Caco-2 (cell line): ENCODE measurements at regions not wholly inside any gene's neighbourhood (a gene's known extent, or its start where the extent isn't known, plus 50 kb on each side); places are given as distances from the start of the nearest gene placed in this dataset.

Experiments used
- BruUV-seq: library from RNA; stranded (reverse); fragments of 400-500 nt; replicated peaks from 2 replicates; lab custom pipeline; 2021; lab: Mats Ljungman, UMichigan
- CTCF ChIA-PET: fragments of 300-600 bp; sonication (Branson Sonifier 250); formaldehyde crosslinking; loops from one replicate; lab custom pipeline; 2022; ENCODE audit warnings: antibody characterized with exemption; lab: Charles Lee
- POLR2A ChIA-PET: fragments of 300-600 bp; sonication (Branson Sonifier 250); formaldehyde crosslinking; loops from one replicate; lab custom pipeline; 2022; ENCODE audit warnings: antibody characterized with exemption; lab: Charles Lee
- DNase-seq, 2 experiments: peaks; one replicate each; pipeline versions ENCODE4 v3.0.0 to v3.0.0-alpha.2; 2020 to 2022
- H3K27me3 ChIP-seq: replicated peaks from 2 replicates; pipeline ENCODE4 v1.6.0; 2011; ENCODE audit warnings: low read length; ENCODE audit not compliant: control insufficient read depth, insufficient read depth
- H3K36me3 ChIP-seq: 2 replicates; pipeline ENCODE4 v1.5.1; 2011; ENCODE audit warnings: low read length; ENCODE audit not compliant: control insufficient read depth, insufficient read depth
- H3K4me1 ChIP-seq: fragments of 250-450 bp; sonication (Bioruptor Pico); 2 replicates; pipeline ENCODE4 v1.5.1; 2020; ENCODE audit warnings: mild to moderate bottlenecking
- H3K4me3 ChIP-seq: 2 replicates; pipeline ENCODE4 v1.5.1; 2011; ENCODE audit warnings: low read depth, mild to moderate bottlenecking, control low read depth, low read length
- H3K9me3 ChIP-seq: fragments of 250-450 bp; sonication (Bioruptor Pico); 2 replicates; pipeline ENCODE4 v1.5.1; 2020; ENCODE audit warnings: mild to moderate bottlenecking, moderate library complexity
- H3K27ac Mint-ChIP-seq: one replicate; pipeline ENCODE4 v1.8.0; 2022; ENCODE audit warnings: mixed read lengths; ENCODE audit not compliant: unreplicated experiment
- H3K27me3 Mint-ChIP-seq: one replicate; pipeline ENCODE4 v1.8.0; 2022; ENCODE audit warnings: mixed read lengths; ENCODE audit not compliant: insufficient read depth, unreplicated experiment
- H3K36me3 Mint-ChIP-seq: one replicate; pipeline ENCODE4 v1.8.0; 2022; ENCODE audit warnings: mild to moderate bottlenecking, mixed read lengths; ENCODE audit not compliant: insufficient read depth, unreplicated experiment
- H3K4me1 Mint-ChIP-seq: one replicate; pipeline ENCODE4 v1.8.0; 2022; ENCODE audit warnings: low read depth, mixed read lengths; ENCODE audit not compliant: unreplicated experiment
- H3K4me3 Mint-ChIP-seq: one replicate; pipeline ENCODE4 v1.8.0; 2022; ENCODE audit warnings: mild to moderate bottlenecking, moderate library complexity, mixed read lengths; ENCODE audit not compliant: unreplicated experiment
- H3K9me3 Mint-ChIP-seq: one replicate; pipeline ENCODE4 v1.8.0; 2022; ENCODE audit warnings: mixed read lengths; ENCODE audit not compliant: unreplicated experiment
- intact Hi-C: fragments of 100-400 bp; cut with micrococcal nuclease; formaldehyde crosslinking; loops from one replicate; pipeline ENCODE4 v1.10.0; 2022; ENCODE audit not compliant: unreplicated experiment
- TF ChIP-seq, protein P1 (sequence below), 2 experiments: fragments of 200-600 bp in 1 of 2; IDR thresholded peaks; 1 replicate in 1 of 2; 2 replicates in 1 of 2; pipeline versions ENCODE4 v1.5.1 to v1.8.0; 2011 to 2022; ENCODE audit warnings: antibody characterized with exemption in 1 of 2, control low read depth in 1 of 2, inconsistent platforms in 1 of 2, low read depth in 1 of 2, low read length in 1 of 2, mild to moderate bottlenecking in 1 of 2, moderate library complexity in 1 of 2; ENCODE audit not compliant: insufficient read depth in 1 of 2, severe bottlenecking in 1 of 2, unreplicated experiment in 1 of 2

DNA sequence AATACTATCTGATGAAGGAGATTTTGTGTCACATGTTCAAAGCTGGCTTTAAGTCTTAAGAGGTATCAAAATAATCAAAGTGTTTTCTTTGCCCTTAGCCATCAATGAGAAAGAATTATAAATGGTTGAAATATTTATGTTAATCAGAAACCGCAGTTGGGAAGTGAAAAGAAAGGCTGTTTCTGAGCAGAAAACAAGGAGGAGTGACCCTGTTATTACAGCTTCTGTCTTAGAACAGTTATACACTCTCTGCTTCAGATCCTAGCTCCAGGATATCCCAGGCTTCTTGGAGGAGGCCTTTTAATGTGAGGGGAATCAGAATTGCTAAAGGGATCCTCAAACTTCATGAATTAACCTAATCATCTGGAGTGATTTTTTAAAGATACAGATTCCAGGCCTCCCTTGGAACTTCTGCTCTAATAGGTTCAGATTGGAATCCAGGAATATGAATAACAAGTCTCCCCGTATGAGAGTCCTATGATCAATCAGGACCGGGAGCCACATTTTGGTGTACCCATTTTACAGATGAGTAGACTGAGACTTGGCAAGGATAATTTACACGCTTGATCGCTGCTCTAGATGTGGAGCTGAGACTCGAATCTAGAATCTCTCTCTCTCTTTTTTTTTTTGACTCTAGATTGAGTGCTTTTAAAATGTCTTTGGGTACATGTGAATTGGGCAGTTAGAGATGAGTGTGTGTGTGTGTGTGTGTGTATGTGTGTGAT, 50.8 kb upstream of the JAG1 start:
- H3K4me3 Mint-ChIP-seq = no peak overlapping the region
- ChIA-PET CTCF (no interaction called here), POLR2A (interaction anchor here (1.3 kb wide), 1 partner anchor 50 kb away, joined by 3 read pairs; no protein-coding TSS in a partner anchor)
- Histone ChIP-seq H3K27me3 (no peaks in the 10 kb centered on the region), H3K36me3 (no peaks in the 10 kb centered on the region), H3K9me3 (no peaks in the 10 kb centered on the region), H3K4me3 (no peak overlapping the region), H3K4me1 (peaks cover 19% of the 10 kb centered on the region)
- peaks cover 13% of the 10 kb centered on the region for H3K4me1 Mint-ChIP-seq
- H3K27ac Mint-ChIP-seq = no peak overlapping the region
- intact Hi-C loops = no loop called here
- H3K27me3 Mint-ChIP-seq = no peaks in the 10 kb centered on the region
- no peaks in the 10 kb centered on the region for H3K9me3 Mint-ChIP-seq
- no peak for DNase-seq
- TF ChIP-seq, protein P1, sequence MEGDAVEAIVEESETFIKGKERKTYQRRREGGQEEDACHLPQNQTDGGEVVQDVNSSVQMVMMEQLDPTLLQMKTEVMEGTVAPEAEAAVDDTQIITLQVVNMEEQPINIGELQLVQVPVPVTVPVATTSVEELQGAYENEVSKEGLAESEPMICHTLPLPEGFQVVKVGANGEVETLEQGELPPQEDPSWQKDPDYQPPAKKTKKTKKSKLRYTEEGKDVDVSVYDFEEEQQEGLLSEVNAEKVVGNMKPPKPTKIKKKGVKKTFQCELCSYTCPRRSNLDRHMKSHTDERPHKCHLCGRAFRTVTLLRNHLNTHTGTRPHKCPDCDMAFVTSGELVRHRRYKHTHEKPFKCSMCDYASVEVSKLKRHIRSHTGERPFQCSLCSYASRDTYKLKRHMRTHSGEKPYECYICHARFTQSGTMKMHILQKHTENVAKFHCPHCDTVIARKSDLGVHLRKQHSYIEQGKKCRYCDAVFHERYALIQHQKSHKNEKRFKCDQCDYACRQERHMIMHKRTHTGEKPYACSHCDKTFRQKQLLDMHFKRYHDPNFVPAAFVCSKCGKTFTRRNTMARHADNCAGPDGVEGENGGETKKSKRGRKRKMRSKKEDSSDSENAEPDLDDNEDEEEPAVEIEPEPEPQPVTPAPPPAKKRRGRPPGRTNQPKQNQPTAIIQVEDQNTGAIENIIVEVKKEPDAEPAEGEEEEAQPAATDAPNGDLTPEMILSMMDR (IDR thresholded peaks at IDR 0.05; ENCODE audit: insufficient read depth in 1 of 2, low read depth in 1 of 2, low read length in 1 of 2, severe bottlenecking in 1 of 2, unreplicated experiment in 1 of 2) = no peak
- no peaks in the 10 kb centered on the region for H3K36me3 Mint-ChIP-seq
- BruUV-seq = no TSS peak

DNA sequence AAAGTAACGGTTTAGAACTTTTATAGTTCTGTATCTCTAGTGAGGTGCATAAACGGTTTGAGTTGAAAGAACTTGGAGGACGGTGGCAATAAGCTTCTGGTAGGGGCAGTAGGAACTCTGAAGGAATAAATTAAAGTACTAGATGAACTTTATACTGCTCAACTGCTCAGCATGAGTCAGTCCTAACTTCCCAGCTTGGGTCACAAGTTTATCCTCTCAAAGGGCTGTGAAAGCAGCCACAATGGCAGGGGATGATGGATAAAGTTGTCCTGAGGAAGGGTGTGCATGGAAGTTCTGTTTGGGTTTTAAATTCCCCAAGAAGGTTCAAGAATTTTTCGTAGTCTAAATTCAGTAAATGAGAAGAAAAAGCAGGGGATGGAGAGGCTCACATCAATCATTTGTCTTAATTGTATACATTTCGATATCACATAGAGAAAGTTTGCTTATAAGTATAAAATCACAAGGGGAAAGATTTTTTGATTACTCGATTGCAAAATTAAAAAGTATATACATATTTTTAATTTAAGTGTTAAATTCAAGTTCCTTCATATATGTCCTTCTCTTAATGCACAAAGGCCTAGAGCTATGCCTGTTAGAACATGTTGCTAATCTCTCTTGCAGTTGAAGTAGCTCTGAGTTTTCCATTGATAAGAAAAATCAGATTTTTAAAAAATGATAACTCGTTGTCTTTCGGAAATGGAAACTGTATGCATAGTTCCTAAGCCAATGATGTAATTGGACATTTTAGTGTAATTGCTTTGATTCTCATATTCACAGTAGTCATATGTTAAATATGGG, 55.3 kb upstream of the JAG1 start:
- Histone ChIP-seq H3K9me3 (peaks cover 5% of the 10 kb centered on the region), H3K4me1 (no peaks in the 10 kb centered on the region), H3K4me3 (no peak overlapping the region), H3K27me3 (no peaks in the 10 kb centered on the region), H3K36me3 (no peaks in the 10 kb centered on the region)
- TF ChIP-seq, protein P1 (IDR thresholded peaks at IDR 0.05; ENCODE audit: insufficient read depth in 1 of 2, low read depth in 1 of 2, low read length in 1 of 2, severe bottlenecking in 1 of 2, unreplicated experiment in 1 of 2) = no peak
- no peak for DNase-seq
- Mint-ChIP-seq H3K4me3 (no peak overlapping the region), H3K9me3 (no peaks in the 10 kb centered on the region), H3K4me1 (no peaks in the 10 kb centered on the region), H3K27ac (no peak overlapping the region), H3K27me3 (no peaks in the 10 kb centered on the region), H3K36me3 (no peaks in the 10 kb centered on the region)
- intact Hi-C loops = no loop called here
- ChIA-PET POLR2A (no interaction called here), CTCF (no interaction called here)
- no TSS peak for BruUV-seq

DNA sequence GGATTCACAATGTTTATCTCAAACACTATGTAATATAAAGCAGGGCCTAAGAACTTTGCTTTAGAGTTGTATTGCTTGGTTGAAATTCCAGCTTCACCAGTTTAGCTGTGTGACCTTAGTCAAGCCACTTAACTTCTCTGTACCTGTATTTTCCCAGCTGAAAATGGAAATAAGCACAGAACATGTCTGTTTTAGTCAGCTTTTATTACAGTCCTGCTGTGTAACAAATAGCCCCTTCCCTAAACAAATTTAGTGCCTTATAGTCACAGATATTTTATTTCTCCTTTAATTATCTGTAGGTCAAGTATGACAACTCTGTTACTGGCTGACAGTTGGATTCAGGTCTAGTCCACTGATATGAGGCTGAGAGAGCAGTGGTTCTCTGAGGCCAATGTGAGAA, 56.0 kb upstream of the JAG1 start:
- no peak overlapping the region for H3K4me3 ChIP-seq
- ChIA-PET CTCF (no interaction called here), POLR2A (no interaction called here)
- no peaks in the 10 kb centered on the region for H3K4me1 ChIP-seq
- Mint-ChIP-seq H3K27ac (no peak overlapping the region), H3K4me1 (no peaks in the 10 kb centered on the region), H3K36me3 (no peaks in the 10 kb centered on the region), H3K4me3 (no peak overlapping the region), H3K9me3 (no peaks in the 10 kb centered on the region), H3K27me3 (no peaks in the 10 kb centered on the region)
- H3K27me3 ChIP-seq = no peaks in the 10 kb centered on the region
- no peaks in the 10 kb centered on the region for H3K36me3 ChIP-seq
- BruUV-seq = no TSS peak
- TF ChIP-seq, protein P1 (IDR thresholded peaks at IDR 0.05; ENCODE audit: insufficient read depth in 1 of 2, low read depth in 1 of 2, low read length in 1 of 2, severe bottlenecking in 1 of 2, unreplicated experiment in 1 of 2) = no peak
- no peak for DNase-seq
- peaks cover 5% of the 10 kb centered on the region for H3K9me3 ChIP-seq
- intact Hi-C loops = no loop called here
